OCI-LY3 (cell line): ENCODE measurements at regions not wholly inside any gene's neighbourhood (a gene's known extent, or its start where the extent isn't known, plus 50 kb on each side); places are given as distances from the start of the nearest gene placed in this dataset.

Source experiments
- H2AFZ ChIP-seq: fragments of 200-600, 300-600 bp; shearing (Covaris generic); 2 replicates; pipeline ENCODE4 v1.6.0; 2014; ENCODE audit warnings: antibody characterized with exemption, low read depth, low read length
- H3K27ac ChIP-seq: fragments of 200-600, 300-600 bp; sonication (generic); 2 replicates; pipeline ENCODE4 v1.5.1; 2014; ENCODE audit warnings: mild to moderate bottlenecking, low read length, moderate library complexity, mixed read lengths
- H3K27me3 ChIP-seq: fragments of 200-600, 300-600 bp; sonication (generic); 2 replicates; pipeline ENCODE4 v1.6.1; 2014; ENCODE audit warnings: low read depth, low read length, mixed read lengths
- H3K36me3 ChIP-seq: fragments of 200-600, 300-600 bp; sonication (generic); replicated peaks from 2 replicates; pipeline ENCODE3; 2014; ENCODE audit warnings: low read depth, low read length, mixed read lengths
- H3K4me1 ChIP-seq: fragments of 300-600, 200-600 bp; sonication (generic); 2 replicates; pipeline ENCODE4 v1.6.1; 2014; ENCODE audit warnings: low read length, mixed read lengths
- H3K4me2 ChIP-seq: fragments of 200-600, 300-600 bp; sonication (generic); 2 replicates; pipeline ENCODE4 v1.6.1; 2014; ENCODE audit warnings: low read length, mixed read lengths
- H3K4me3 ChIP-seq: fragments of 300-600, 200-600 bp; sonication (generic); 2 replicates; pipeline ENCODE4 v1.5.1; 2014; ENCODE audit warnings: antibody characterized with exemption, mild to moderate bottlenecking, low read length, moderate library complexity
- H3K79me2 ChIP-seq: fragments of 300-600, 200-600 bp; shearing (Covaris generic); 2 replicates; pipeline ENCODE4 v1.6.1; 2014; ENCODE audit warnings: mild to moderate bottlenecking, low read length, mixed read lengths
- H3K9ac ChIP-seq: fragments of 300-600, 200-600 bp; shearing (Covaris generic); 2 replicates; pipeline ENCODE4 v1.6.0; 2014; ENCODE audit warnings: mild to moderate bottlenecking, low read length, moderate library complexity
- H3K9me3 ChIP-seq: fragments of 200-600, 300-600 bp; shearing (Covaris generic); 2 replicates; pipeline ENCODE4 v1.6.1; 2014; ENCODE audit warnings: low read length, mixed read lengths; ENCODE audit not compliant: insufficient read depth
- H4K20me1 ChIP-seq: fragments of 200-600, 300-600 bp; sonication (generic); 2 replicates; pipeline ENCODE4 v1.6.1; 2016; ENCODE audit warnings: low read length, mixed read lengths; ENCODE audit not compliant: insufficient read depth
- CTCF ChIP-seq: fragments of 200-600, 300-600 bp; sonication (generic); IDR thresholded peaks from 2 replicates; pipeline ENCODE4 v1.5.1; 2014; ENCODE audit warnings: antibody characterized with exemption, low read length, low read depth
- EZH2phosphoT487 ChIP-seq: fragments of 200-600 bp; shearing (Covaris generic); IDR thresholded peaks from 2 replicates; pipeline ENCODE4 v1.6.1; 2018; ENCODE audit warnings: antibody characterized with exemption, mixed run types, low read depth

GRCh38 chr2:48001498-48001897 lies 95.2 kb upstream of the FBXO11 start:
- Histone ChIP-seq H3K4me1 (no peaks in the 10 kb centered on the region), H3K4me3 (no peak overlapping the region), H3K27ac (no peak overlapping the region), H3K27me3 (no peaks in the 10 kb centered on the region), H3K9me3 (no peaks in the 10 kb centered on the region), H3K4me2 (no peak overlapping the region), H3K36me3 (no peaks in the 10 kb centered on the region), H4K20me1 (no peaks in the 10 kb centered on the region), H2AFZ (no peak overlapping the region), H3K9ac (no peak overlapping the region), H3K79me2 (no peaks in the 10 kb centered on the region)
- TF ChIP-seq EZH2phosphoT487 (no peak), CTCF (no peak)

- Histone ChIP-seq H3K27ac (no peak overlapping the region), H3K4me2 (no peak overlapping the region), H3K9me3 (no peaks in the 10 kb centered on the region), H3K4me1 (no peaks in the 10 kb centered on the region), H3K4me3 (no peak overlapping the region), H3K27me3 (0 out of 2 replicates have a peak, but pooled peaks cover 3% of the 10 kb centered on the region), H3K36me3 (no peaks in the 10 kb centered on the region), H4K20me1 (no peaks in the 10 kb centered on the region), H3K79me2 (no peaks in the 10 kb centered on the region), H2AFZ (no peak overlapping the region), H3K9ac (no peak overlapping the region)
- TF ChIP-seq CTCF: no peak
- TF ChIP-seq EZH2phosphoT487: no peak
Measured at GRCh38 chr2:48006094-48006493, 99.8 kb upstream of the FBXO11 start.

- Histone ChIP-seq H3K27ac (no peak overlapping the region), H3K9me3 (no peaks in the 10 kb centered on the region), H4K20me1 (no peaks in the 10 kb centered on the region), H3K79me2 (no peaks in the 10 kb centered on the region), H2AFZ (no peak overlapping the region), H3K27me3 (0 out of 2 replicates have a peak, but pooled peaks cover 3% of the 10 kb centered on the region), H3K9ac (no peak overlapping the region), H3K4me2 (no peak overlapping the region), H3K4me1 (no peaks in the 10 kb centered on the region), H3K4me3 (no peak overlapping the region), H3K36me3 (no peaks in the 10 kb centered on the region)
- TF ChIP-seq CTCF (no peak), EZH2phosphoT487 (no peak)
Measured at GRCh38 chr2:48007699-48008268, 101.5 kb upstream of the FBXO11 start.

- Histone ChIP-seq H3K27ac (no peak overlapping the region), H3K36me3 (no peaks in the 10 kb centered on the region), H3K27me3 (0 out of 2 replicates have a peak, but pooled peaks cover 3% of the 10 kb centered on the region), H3K4me3 (no peak overlapping the region), H2AFZ (no peak overlapping the region), H3K4me1 (no peaks in the 10 kb centered on the region), H3K4me2 (no peak overlapping the region), H4K20me1 (no peaks in the 10 kb centered on the region), H3K79me2 (no peaks in the 10 kb centered on the region), H3K9me3 (no peaks in the 10 kb centered on the region), H3K9ac (no peak overlapping the region)
- no peak for TF ChIP-seq CTCF
- TF ChIP-seq EZH2phosphoT487: no peak
Measured at GRCh38 chr2:48009256-48009655, 103.0 kb upstream of the FBXO11 start.
